SK-N-SH (cell line): ENCODE measurements at regions not wholly inside any gene's neighbourhood (a gene's known extent, or its start where the extent isn't known, plus 50 kb on each side); places are given as distances from the start of the nearest gene placed in this dataset.
"Not testable (repeated sequence)": the region's sequence is repeated elsewhere in the genome, so short reads cannot be mapped to it uniquely, and the experiment has no call there.

Source experiments
- CTCF ChIP-seq: fragments of 200-600 bp; sonication (generic); IDR thresholded peaks from 2 replicates; pipeline ENCODE4 v1.6.1; 2017; ENCODE audit warnings: antibody characterized with exemption, mild to moderate bottlenecking, moderate library complexity
- FOSL2 ChIP-seq: IDR thresholded peaks from 2 replicates; pipeline ENCODE4 v1.4.0; 2012; ENCODE audit warnings: low read depth, mild to moderate bottlenecking, moderate library complexity, borderline replicate concordance
- SIN3A ChIP-seq: IDR thresholded peaks from 2 replicates; pipeline ENCODE4 v1.6.1; 2012; ENCODE audit warnings: low read depth, mild to moderate bottlenecking, low read length, moderate library complexity, borderline replicate concordance
- TAF1 ChIP-seq: IDR thresholded peaks from 2 replicates; pipeline ENCODE4 v1.6.1; 2012; ENCODE audit warnings: low read depth, mild to moderate bottlenecking, low read length, moderate library complexity, borderline replicate concordance
- USF1 ChIP-seq: IDR thresholded peaks from 2 replicates; pipeline ENCODE4 v1.4.0; 2012; ENCODE audit warnings: low read depth, borderline replicate concordance
- YY1 ChIP-seq: IDR thresholded peaks from 2 replicates; pipeline ENCODE4 v1.4.0; 2012; ENCODE audit warnings: low read depth, mild to moderate bottlenecking

GRCh38 chr4:64727391-64727790, 318.1 kb upstream of the TECRL start:
- TF ChIP-seq SIN3A, FOSL2, YY1, TAF1, USF1, CTCF: not testable (repeated sequence)
